Fibroblast of mammary gland (primary cell): ENCODE measurements at regions not wholly inside any gene's neighbourhood (a gene's known extent, or its start where the extent isn't known, plus 50 kb on each side); places are given as distances from the start of the nearest gene placed in this dataset.

Experiments
- DNase-seq: peaks from one replicate; pipeline ENCODE4 v3.0.0-alpha.2; 2010; ENCODE audit warnings: low read depth
- H3K4me3 ChIP-seq: 2 replicates; pipeline ENCODE4 v1.5.1; 2011; ENCODE audit warnings: low read depth, mild to moderate bottlenecking, low read length, moderate library complexity; ENCODE audit not compliant: control insufficient read depth
- CTCF ChIP-seq: conservative IDR thresholded peaks from 2 replicates; pipeline ENCODE4 v1.5.1; 2011; ENCODE audit warnings: low read depth, low read length, inconsistent platforms; ENCODE audit not compliant: control insufficient read depth, insufficient read depth

- H3K4me3 ChIP-seq: no peak overlapping the region
- DNase-seq: peak; percentile 91
- peak; percentile 100 for TF ChIP-seq CTCF
Measured at GRCh38 chr12:59149995-59150642, 229.8 kb upstream of the LRIG3 start.

GRCh38 chr12:59147791-59148190, 227.5 kb upstream of the LRIG3 start:
- no peak overlapping the region for H3K4me3 ChIP-seq
- DNase-seq: no peak
- no peak for TF ChIP-seq CTCF

- no peak for DNase-seq
- no peak overlapping the region for H3K4me3 ChIP-seq
- no peak for TF ChIP-seq CTCF
Measured at GRCh38 chr12:59142183-59142790, 222.0 kb upstream of the LRIG3 start.

DNA sequence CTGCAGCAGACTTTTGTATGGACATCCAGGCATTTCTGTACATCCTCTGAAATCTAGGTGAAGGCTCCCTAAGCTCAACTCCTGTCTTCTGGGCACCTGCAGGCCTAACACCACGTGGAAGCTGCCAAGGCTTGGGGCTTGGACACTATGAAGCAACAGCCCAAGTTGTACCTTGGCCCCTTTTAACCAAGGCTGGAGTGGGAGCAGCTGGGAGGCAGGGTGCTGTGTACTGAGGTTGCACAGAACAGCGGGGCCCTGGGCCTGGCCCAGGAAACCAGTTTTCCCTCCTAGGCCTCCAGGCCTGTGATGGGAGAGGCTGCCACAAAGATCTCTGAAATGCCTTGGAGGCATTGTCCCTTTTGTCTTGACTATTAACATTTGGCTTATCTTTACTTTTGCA, 214.4 kb upstream of the LRIG3 start:
- no peak overlapping the region for H3K4me3 ChIP-seq
- no peak for DNase-seq
- TF ChIP-seq CTCF: no peak

DNA sequence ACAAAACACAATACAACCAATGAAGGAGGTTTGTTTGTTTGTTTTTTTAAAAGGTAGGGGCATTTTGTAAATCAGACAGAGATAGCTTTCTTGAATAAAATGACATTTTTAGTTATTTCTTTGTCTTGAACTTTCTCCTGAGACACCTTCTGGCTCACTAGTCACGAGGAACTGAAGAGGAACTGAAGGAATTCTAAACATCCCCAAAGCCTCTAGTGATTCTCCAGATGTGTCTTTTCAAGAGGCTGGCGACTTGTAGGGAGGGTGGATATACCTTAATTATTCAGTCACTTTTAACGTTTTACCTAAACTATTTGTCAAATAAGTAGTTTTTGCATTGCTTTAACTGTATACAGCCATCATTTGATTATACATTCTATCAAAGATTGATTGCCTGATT, 211.2 kb upstream of the LRIG3 start:
- DNase-seq: no peak
- TF ChIP-seq CTCF: no peak
- no peak overlapping the region for H3K4me3 ChIP-seq

- no peak for TF ChIP-seq CTCF
- DNase-seq: no peak
Measured at GRCh38 chr12:59122784-59123183, 202.5 kb upstream of the LRIG3 start.

DNA sequence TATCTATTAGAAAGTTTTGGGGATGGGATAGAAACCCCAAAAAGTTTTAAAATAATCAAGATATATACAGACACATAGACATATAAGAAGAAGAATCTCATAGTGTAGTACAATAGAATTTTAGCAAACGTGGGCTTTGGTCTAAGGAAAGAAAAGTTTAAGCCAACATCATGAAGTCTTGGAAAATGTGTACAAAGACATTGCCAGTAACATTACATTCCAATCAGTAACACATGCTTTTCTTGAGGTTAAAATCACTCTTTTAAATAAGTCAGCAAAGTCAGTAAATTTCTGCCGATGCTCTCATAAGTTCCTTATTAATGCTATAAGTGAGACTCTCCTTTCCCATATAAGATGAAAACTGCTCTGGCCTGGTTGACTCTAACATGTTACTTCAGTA, 201.1 kb upstream of the LRIG3 start:
- no peak overlapping the region for H3K4me3 ChIP-seq
- TF ChIP-seq CTCF: no peak
- DNase-seq: no peak

More at GRCh38 chr12:59122784-59123183, 202.5 kb upstream of the LRIG3 start:
- no peak overlapping the region for H3K4me3 ChIP-seq
